K562 (cell line): ENCODE measurements at regions not wholly inside any gene's neighbourhood (a gene's known extent, or its start where the extent isn't known, plus 50 kb on each side); places are given as distances from the start of the nearest gene placed in this dataset.

ENCODE experiments used
- ATAC-seq: fragments of 200-7000 bp; cut with Tn5 transposase; 3 replicates; pipeline ENCODE4 v1.9.1; 2020; ENCODE audit warnings: moderate library complexity
- BruUV-seq: library from RNA; stranded (reverse); fragments of 400-500 nt; replicated peaks from 2 replicates; lab custom pipeline; 2021; lab: Mats Ljungman, UMichigan
- CTCF ChIA-PET: fragments of 300-600 bp; formaldehyde crosslinking; extraction: SDS; loops from one replicate; lab custom pipeline; 2021; ENCODE audit warnings: low intra/inter-chr PET ratio; lab: Yijun Ruan, JAX
- POLR2A ChIA-PET: fragments of 300-600, 350-650 bp; sonication (Branson Sonifier 250); formaldehyde crosslinking; extraction: SDS; loops from one replicate; lab custom pipeline; 2021; ENCODE audit warnings: antibody characterized with exemption, inconsistent platforms; lab: Yijun Ruan, JAX
- DNase-seq, 4 experiments: peaks; one replicate each; pipeline versions ENCODE4 v3.0.0 to v3.0.0-alpha.2; 2011 to 2018; ENCODE audit warnings: low spot score in 3 of 4, mixed read lengths in 3 of 4; ENCODE audit errors: extremely low read depth in 1 of 4
- FAIRE-seq: peaks from 2 replicates; lab custom pipeline; 2011; peaks lifted over from hg19 to GRCh38; lab: Jason Lieb, UNC
- H2AFZ ChIP-seq: 2 replicates; pipeline ENCODE4 v1.6.0; 2011; ENCODE audit warnings: low read depth, low read length, control low read depth, inconsistent platforms
- H3K27ac ChIP-seq: fragments of 200-600 bp; 3 replicates; pipeline ENCODE4 v1.8.0; 2011; ENCODE audit warnings: low read depth, mild to moderate bottlenecking, control low read depth, inconsistent platforms, low read length, moderate library complexity, mixed read lengths; ENCODE audit errors: extremely low read depth
- H3K27me3 ChIP-seq, 2 experiments: fragments of 300-600 bp in 1 of 2; 2 replicates in 1 of 2; 3 replicates in 1 of 2; pipeline versions ENCODE4 v1.6.0 to v1.8.0; 2011; ENCODE audit warnings: inconsistent platforms in 2 of 2, low read length in 2 of 2, mild to moderate bottlenecking in 1 of 2, mixed read lengths in 1 of 2, moderate library complexity in 1 of 2; ENCODE audit not compliant: control insufficient read depth in 2 of 2, insufficient read depth in 2 of 2
- H3K36me3 ChIP-seq: fragments of 300-600 bp; 3 replicates; pipeline ENCODE4 v1.8.0; 2011; ENCODE audit warnings: mild to moderate bottlenecking, low read length, inconsistent platforms; ENCODE audit not compliant: control insufficient read depth, insufficient read depth
- H3K4me1 ChIP-seq, 2 experiments: fragments of 200-600 bp in 1 of 2; replicated peaks in 1 of 2; 2 replicates in 1 of 2; 3 replicates in 1 of 2; pipeline versions ENCODE4 v1.5.1 to v1.8.0; 2011; ENCODE audit warnings: inconsistent platforms in 2 of 2, low read length in 2 of 2, mild to moderate bottlenecking in 1 of 2, mixed read lengths in 1 of 2, moderate library complexity in 1 of 2; ENCODE audit not compliant: control insufficient read depth in 2 of 2, insufficient read depth in 2 of 2
- H3K4me2 ChIP-seq: 2 replicates; pipeline ENCODE4 v1.6.1; 2011; ENCODE audit warnings: low read length, control low read depth, inconsistent platforms, mixed read lengths; ENCODE audit not compliant: insufficient read depth
- H3K4me3 ChIP-seq: fragments of 200-600 bp; sonication (generic), shearing (Covaris generic); 2 replicates; pipeline ENCODE4 v1.5.1; 2016; ENCODE audit warnings: control low read depth, inconsistent platforms
- H3K79me2 ChIP-seq: fragments of 200-600 bp; 3 replicates; pipeline ENCODE4 v1.8.0; 2011; ENCODE audit warnings: low read length, inconsistent platforms; ENCODE audit not compliant: control insufficient read depth, insufficient read depth
- H3K9ac ChIP-seq, 2 experiments: 2 replicates each; pipeline versions ENCODE4 v1.6.0 to v1.6.1; 2011; ENCODE audit warnings: low read depth in 2 of 2, low read length in 2 of 2, control low read depth in 1 of 2, inconsistent platforms in 1 of 2, mild to moderate bottlenecking in 1 of 2, mixed read lengths in 1 of 2; ENCODE audit not compliant: insufficient read depth in 1 of 2
- H3K9me1 ChIP-seq: one replicate; pipeline ENCODE4 v1.6.0; 2011; ENCODE audit warnings: inconsistent platforms, mild to moderate bottlenecking, low read length, moderate library complexity; ENCODE audit not compliant: control insufficient read depth, insufficient read depth
- H3K9me3 ChIP-seq: replicated peaks from 2 replicates; pipeline ENCODE4 v1.5.1; 2011; ENCODE audit warnings: low read depth, low read length, inconsistent platforms; ENCODE audit not compliant: control insufficient read depth, insufficient read depth
- H4K20me1 ChIP-seq: replicated peaks from 2 replicates; pipeline ENCODE4 v1.6.1; 2011; ENCODE audit warnings: low read length, inconsistent platforms, mixed read lengths; ENCODE audit not compliant: control insufficient read depth, insufficient read depth
- ESRRA ChIP-seq: fragments of 450-650 bp; IDR thresholded peaks from 2 replicates; pipeline ENCODE4 v1.6.1; 2014; ENCODE audit warnings: low read depth, mild to moderate bottlenecking, moderate library complexity, borderline replicate concordance
- FOXJ2 ChIP-seq: fragments of 200-800 bp; sonication (Bioruptor generic); IDR thresholded peaks from 2 replicates; pipeline ENCODE4 v1.6.1; 2016; ENCODE audit warnings: missing genetic modification characterization, missing compliant biosample characterization
- MCM2 ChIP-seq: fragments of 450-650 bp; IDR thresholded peaks from 2 replicates; pipeline ENCODE4 v1.6.1; 2017; ENCODE audit warnings: low read depth, mild to moderate bottlenecking
- NCOR1 ChIP-seq: fragments of 450-650 bp; IDR thresholded peaks from 2 replicates; pipeline ENCODE4 v1.6.1; 2016; ENCODE audit warnings: mild to moderate bottlenecking, moderate library complexity
- SMAD1 ChIP-seq: fragments of 150-350 bp; IDR thresholded peaks from 2 replicates; pipeline ENCODE4 v1.6.1; 2014; ENCODE audit warnings: low read length, low read depth; ENCODE audit not compliant: partially characterized antibody
- ZBTB9 ChIP-seq: fragments of 450-650 bp; formaldehyde crosslinking; IDR thresholded peaks from 2 replicates; pipeline ENCODE4 v1.4.0; 2020; ENCODE audit warnings: mild to moderate bottlenecking, moderate library complexity
- ZNF239 ChIP-seq: fragments of 250-450 bp; sonication (Bioruptor Pico); IDR thresholded peaks from 2 replicates; pipeline ENCODE4 v1.4.0; 2020; ENCODE audit warnings: mild to moderate bottlenecking
- ZNF695 ChIP-seq: fragments of 450-650 bp; formaldehyde crosslinking; IDR thresholded peaks from 2 replicates; pipeline ENCODE4 v1.4.0; 2020; ENCODE audit warnings: mild to moderate bottlenecking, moderate library complexity
- whole genome bisulfite sequencing: fragments of 100-300 bp; shearing (Covaris generic); methylation state at CpG from one replicate; pipeline ENCODE4 v1.1.6; 2016; ENCODE audit warnings: low coverage, mixed read lengths; ENCODE audit not compliant: insufficient coverage; ENCODE audit errors: missing lambda C conversion rate; 5-methylcytosine and 5-hydroxymethylcytosine counted together
- in situ Hi-C: fragments of 300-500 bp; cut with MboI; formaldehyde crosslinking; loops from 4 replicates; pipeline ENCODE4 v1.15.0; 2018; ENCODE audit warnings: inconsistent platforms, mixed read lengths
- intact Hi-C: fragments of 100-400 bp; cut with micrococcal nuclease; formaldehyde crosslinking; loops from 2 replicates; pipeline ENCODE4 v1.14.2; 2022

GRCh38 chr9:17018540-17019196 lies 116.2 kb upstream of the CNTLN start:
- Histone ChIP-seq H3K9me3 (no peaks in the 10 kb centered on the region), H3K9me1 (no peaks in the 10 kb centered on the region), H3K27me3 (no peaks in the 10 kb centered on the region), H3K4me2 (no peak overlapping the region), H3K4me3 (no peak overlapping the region), H3K9ac (no peak overlapping the region), H3K27ac (no peak overlapping the region), H4K20me1 (no peaks in the 10 kb centered on the region), H3K79me2 (no peaks in the 10 kb centered on the region), H2AFZ (no peak overlapping the region), H3K4me1 (no peaks in the 10 kb centered on the region), H3K36me3 (no peaks in the 10 kb centered on the region)
- intact Hi-C loops (no loop called here), in situ Hi-C loops (no loop called here)
- no TSS peak for BruUV-seq
- 0% methylated on average over 3 of the region's 3 CpGs for WGBS
- no peak for FAIRE-seq
- ATAC-seq: no peak
- no peak for DNase-seq
- POLR2A ChIA-PET: interaction anchor here (0.6 kb wide), 1 partner anchor 98 kb away, joined by 3 read pairs; no protein-coding TSS in a partner anchor
- TF ChIP-seq FOXJ2 (tag): no peak
- TF ChIP-seq ZNF695 (CRISPR knock-in tag): no peak
- no peak for TF ChIP-seq MCM2
- no peak for TF ChIP-seq ZNF239 (CRISPR knock-in tag)
- TF ChIP-seq NCOR1: no peak
- no peak for TF ChIP-seq ESRRA
- no peak for TF ChIP-seq SMAD1
- no peak for TF ChIP-seq ZBTB9 (CRISPR knock-in tag)
- CTCF ChIA-PET: no interaction called here
